Transverse colon (tissue), 4 donors: ENCODE measurements at regions not wholly inside any gene's neighbourhood (a gene's known extent, or its start where the extent isn't known, plus 50 kb on each side); places are given as distances from the start of the nearest gene placed in this dataset.

Experiments
- EP300 ChIP-seq: sonication (generic); formaldehyde crosslinking; IDR thresholded peaks from one replicate; pipeline ENCODE4 v1.6.1; 2017; ENCODE audit warnings: antibody characterized with exemption, low read depth
- POLR2A ChIP-seq: fragments of 450-650 bp; IDR thresholded peaks from one replicate; pipeline ENCODE4 v1.6.1; 2016; ENCODE audit warnings: antibody characterized with exemption, mild to moderate bottlenecking, moderate library complexity
- POLR2AphosphoS5 ChIP-seq, 3 donors: sonication (generic); formaldehyde crosslinking; IDR thresholded peaks; one replicate each; pipeline ENCODE4 v1.6.1; 2016; ENCODE audit warnings: antibody characterized with exemption in 3 of 3
- TF ChIP-seq, protein P1 (sequence below), 5 experiments: fragments of 200-600 bp in 3 of 5; fragments of 450-650 bp in 2 of 5; sonication (generic) in 3 of 5; IDR thresholded peaks; 1 replicate in 2 of 5; 2 replicates in 3 of 5; pipeline ENCODE4 v1.5.1; 2016 to 2017; ENCODE audit warnings: antibody characterized with exemption in 5 of 5, inconsistent platforms in 3 of 5, mild to moderate bottlenecking in 2 of 5, moderate library complexity in 1 of 5

DNA sequence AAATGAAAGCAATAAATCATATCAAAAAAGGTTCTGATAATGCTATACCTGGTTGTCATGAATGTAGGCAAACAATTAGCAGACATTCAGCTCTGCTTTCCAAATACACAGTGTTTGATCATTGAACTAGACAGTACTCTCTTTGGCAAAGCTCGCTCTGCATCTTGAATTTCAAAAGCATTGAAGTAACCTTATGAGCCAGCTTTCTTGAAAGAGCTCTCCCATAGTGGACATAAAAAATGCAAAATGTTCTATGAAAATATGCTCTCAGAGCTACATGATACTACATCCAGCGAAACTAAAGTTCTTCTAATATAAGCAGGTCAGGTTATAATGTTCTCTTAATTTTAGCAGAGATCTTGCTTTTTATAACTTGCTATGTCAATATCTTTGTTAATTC lies 533.4 kb downstream of the CSNK1G3 start:
- no peak for TF ChIP-seq POLR2A
- TF ChIP-seq, protein P1, sequence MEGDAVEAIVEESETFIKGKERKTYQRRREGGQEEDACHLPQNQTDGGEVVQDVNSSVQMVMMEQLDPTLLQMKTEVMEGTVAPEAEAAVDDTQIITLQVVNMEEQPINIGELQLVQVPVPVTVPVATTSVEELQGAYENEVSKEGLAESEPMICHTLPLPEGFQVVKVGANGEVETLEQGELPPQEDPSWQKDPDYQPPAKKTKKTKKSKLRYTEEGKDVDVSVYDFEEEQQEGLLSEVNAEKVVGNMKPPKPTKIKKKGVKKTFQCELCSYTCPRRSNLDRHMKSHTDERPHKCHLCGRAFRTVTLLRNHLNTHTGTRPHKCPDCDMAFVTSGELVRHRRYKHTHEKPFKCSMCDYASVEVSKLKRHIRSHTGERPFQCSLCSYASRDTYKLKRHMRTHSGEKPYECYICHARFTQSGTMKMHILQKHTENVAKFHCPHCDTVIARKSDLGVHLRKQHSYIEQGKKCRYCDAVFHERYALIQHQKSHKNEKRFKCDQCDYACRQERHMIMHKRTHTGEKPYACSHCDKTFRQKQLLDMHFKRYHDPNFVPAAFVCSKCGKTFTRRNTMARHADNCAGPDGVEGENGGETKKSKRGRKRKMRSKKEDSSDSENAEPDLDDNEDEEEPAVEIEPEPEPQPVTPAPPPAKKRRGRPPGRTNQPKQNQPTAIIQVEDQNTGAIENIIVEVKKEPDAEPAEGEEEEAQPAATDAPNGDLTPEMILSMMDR (IDR thresholded peaks at IDR 0.05) = no peak
- no peak for TF ChIP-seq EP300
- TF ChIP-seq POLR2AphosphoS5 (IDR thresholded peaks at IDR 0.05) = no peak
